IPS-18a (cell line): ENCODE measurements at regions not wholly inside any gene's neighbourhood (a gene's known extent, or its start where the extent isn't known, plus 50 kb on each side); places are given as distances from the start of the nearest gene placed in this dataset.
"Not testable (repeated sequence)": the region's sequence is repeated elsewhere in the genome, so short reads cannot be mapped to it uniquely, and the experiment has no call there.

ENCODE experiments used
- H3K27ac ChIP-seq: one replicate; pipeline ENCODE4 v1.5.1; 2013; ENCODE audit warnings: low read length
- H3K27me3 ChIP-seq: one replicate; pipeline ENCODE4 v1.6.1; 2013; ENCODE audit warnings: mild to moderate bottlenecking, low read length; ENCODE audit not compliant: control insufficient read depth, insufficient read depth
- H3K36me3 ChIP-seq: one replicate; pipeline ENCODE4 v1.6.1; 2013; ENCODE audit warnings: low read depth, low read length; ENCODE audit not compliant: control insufficient read depth
- H3K4me1 ChIP-seq: one replicate; pipeline ENCODE4 v1.6.1; 2013; ENCODE audit warnings: low read depth, low read length; ENCODE audit not compliant: control insufficient read depth
- H3K4me3 ChIP-seq: one replicate; pipeline ENCODE4 v1.5.1; 2013; ENCODE audit warnings: low read length
- H3K9ac ChIP-seq: one replicate; pipeline ENCODE4 v1.6.1; 2013; ENCODE audit warnings: mild to moderate bottlenecking, low read length, moderate library complexity
- H3K9me3 ChIP-seq: one replicate; pipeline ENCODE4 v1.6.1; 2013; ENCODE audit warnings: low read depth, low read length; ENCODE audit not compliant: control insufficient read depth

DNA sequence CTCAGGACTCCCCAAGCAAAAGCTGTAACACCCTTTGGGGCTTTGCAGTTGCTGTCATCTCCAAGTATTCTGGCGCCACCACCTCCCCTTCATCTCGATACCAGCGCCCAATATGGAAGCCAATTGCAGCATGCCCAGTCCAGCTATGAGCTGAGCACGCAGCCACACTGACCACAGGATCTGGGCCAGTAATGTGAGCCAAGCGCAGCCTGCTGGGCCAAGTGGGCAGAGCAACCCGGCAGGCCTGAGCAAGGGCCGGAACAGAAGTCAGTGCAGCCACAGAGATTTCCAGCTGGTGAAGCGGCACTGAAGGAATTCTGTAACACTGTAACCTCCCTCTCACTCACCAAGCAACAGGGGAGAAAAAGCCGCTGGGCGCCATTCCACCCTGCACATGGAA is 268.6 kb downstream of the SPATA31A1 start:
- H3K36me3 ChIP-seq, H3K27ac ChIP-seq, H3K9ac ChIP-seq, H3K9me3 ChIP-seq, H3K4me3 ChIP-seq, H3K4me1 ChIP-seq, H3K27me3 ChIP-seq: not testable (repeated sequence)

DNA sequence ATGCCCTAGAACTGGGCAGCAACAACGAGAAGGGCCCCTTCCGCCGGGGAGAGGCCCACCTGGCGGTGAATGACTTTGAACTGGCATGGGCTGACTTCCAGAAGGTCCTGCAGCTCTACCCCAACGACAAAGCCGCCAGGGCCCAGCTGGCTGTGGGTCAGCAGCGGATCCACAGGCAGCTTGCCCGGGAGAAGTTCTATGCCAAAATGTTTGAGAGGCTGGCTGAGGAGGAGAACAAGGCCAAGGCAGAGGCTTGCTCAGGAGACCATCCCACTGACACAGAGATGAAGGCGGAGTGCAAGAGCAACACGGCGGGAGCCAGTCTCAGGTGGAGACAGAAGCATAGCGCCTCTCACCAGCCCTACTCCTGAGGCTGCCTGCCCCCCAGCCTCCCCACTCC is 276.6 kb downstream of the SPATA31A1 start:
- H3K9ac ChIP-seq, H3K27me3 ChIP-seq, H3K9me3 ChIP-seq, H3K27ac ChIP-seq, H3K4me1 ChIP-seq, H3K4me3 ChIP-seq, H3K36me3 ChIP-seq: not testable (repeated sequence)

DNA sequence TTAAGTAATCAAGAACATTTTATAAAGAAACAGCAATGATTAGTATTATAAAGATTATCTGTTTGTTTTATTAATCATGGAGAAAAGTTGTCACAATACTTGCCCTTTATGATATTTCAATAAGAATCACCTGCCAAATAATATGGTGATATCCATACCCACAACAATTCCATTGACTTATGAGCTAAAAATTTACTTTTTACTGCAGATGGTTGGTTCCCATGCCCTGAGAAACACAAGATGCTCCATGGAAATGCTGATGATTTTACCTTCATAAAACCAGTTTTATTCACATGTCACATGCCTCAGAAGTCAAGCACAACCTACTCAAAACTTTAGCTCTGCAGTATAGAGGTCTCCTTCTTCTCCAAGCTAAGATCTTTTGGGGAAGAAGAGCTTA is 293.6 kb downstream of the SPATA31A1 start:
- H3K9ac ChIP-seq, H3K4me3 ChIP-seq, H3K27ac ChIP-seq, H3K27me3 ChIP-seq, H3K4me1 ChIP-seq, H3K9me3 ChIP-seq, H3K36me3 ChIP-seq: not testable (repeated sequence)

DNA sequence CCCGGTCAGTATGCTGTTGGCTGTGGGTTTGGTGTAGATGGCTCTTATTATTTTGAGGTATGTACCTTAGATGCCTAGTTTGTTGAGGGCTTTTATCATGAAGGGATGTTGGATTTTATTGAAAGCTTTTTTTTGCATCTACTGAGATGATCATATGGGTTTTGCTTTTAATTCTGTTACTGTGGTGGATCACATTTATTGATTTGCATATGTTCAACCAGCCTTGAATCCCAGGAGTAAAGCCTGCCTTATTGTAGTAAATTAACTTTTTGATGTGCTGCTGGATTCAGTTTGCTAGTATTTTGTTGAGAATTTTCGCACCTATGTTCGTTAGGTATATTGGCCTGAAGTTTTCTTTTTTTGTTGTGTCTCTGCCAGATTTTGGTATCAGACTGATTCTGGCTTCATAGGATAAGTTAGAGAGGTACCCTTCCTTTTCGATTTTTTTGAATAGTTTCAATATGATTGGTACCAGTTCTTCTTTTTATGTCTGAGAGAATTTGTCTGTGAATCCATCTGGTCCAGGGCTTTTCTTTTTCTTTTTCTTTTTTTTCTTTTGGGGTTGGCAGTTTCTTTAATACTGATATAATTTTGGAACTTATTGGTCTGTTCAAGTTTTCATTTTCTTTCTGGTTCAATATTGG is 301.6 kb downstream of the SPATA31A1 start:
- H3K9ac ChIP-seq, H3K4me1 ChIP-seq, H3K27ac ChIP-seq, H3K9me3 ChIP-seq, H3K4me3 ChIP-seq, H3K36me3 ChIP-seq, H3K27me3 ChIP-seq: not testable (repeated sequence)

DNA sequence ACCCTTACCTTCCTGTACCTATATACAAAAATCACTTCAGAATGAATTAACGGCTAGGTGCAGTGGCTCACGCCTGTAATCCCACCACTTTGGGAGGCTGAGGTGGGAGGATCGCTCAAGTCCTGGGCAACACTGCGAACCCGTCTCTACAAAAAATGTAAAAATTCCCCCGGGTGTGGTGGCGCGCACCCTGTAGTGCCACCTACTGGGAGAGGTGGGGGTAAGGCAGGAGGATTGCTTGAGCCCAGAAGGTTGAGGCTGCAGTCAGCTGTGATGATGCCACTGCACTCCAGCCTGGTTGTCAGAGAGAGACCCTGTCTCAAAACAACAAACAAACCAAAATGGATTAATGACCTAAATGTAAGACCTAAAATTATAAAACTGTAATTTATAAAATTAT is 307.6 kb downstream of the SPATA31A1 start:
- not testable (repeated sequence) for H3K4me1 ChIP-seq, H3K27ac ChIP-seq, H3K36me3 ChIP-seq, H3K9me3 ChIP-seq, H3K9ac ChIP-seq, H3K4me3 ChIP-seq, H3K27me3 ChIP-seq

DNA sequence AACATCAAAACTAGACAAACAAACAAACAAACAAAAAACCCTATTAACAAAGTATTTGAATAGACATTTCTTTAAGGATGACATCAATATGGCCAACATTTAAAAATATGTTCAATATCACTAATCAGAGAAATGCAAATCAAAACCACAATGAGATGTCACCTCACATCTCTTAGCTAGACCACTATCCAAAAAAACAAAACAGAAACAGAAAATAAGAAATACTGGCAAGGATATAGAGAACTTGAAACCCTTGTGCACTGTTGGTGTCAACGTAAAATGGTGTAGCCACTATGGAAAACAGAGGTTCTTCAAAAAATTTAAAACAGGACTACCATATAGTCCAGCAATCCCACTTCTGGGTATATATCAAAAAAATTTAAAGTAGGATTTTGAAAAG is 308.2 kb downstream of the SPATA31A1 start:
- H3K9ac ChIP-seq, H3K27ac ChIP-seq, H3K36me3 ChIP-seq, H3K4me1 ChIP-seq, H3K4me3 ChIP-seq, H3K27me3 ChIP-seq, H3K9me3 ChIP-seq: not testable (repeated sequence)

DNA sequence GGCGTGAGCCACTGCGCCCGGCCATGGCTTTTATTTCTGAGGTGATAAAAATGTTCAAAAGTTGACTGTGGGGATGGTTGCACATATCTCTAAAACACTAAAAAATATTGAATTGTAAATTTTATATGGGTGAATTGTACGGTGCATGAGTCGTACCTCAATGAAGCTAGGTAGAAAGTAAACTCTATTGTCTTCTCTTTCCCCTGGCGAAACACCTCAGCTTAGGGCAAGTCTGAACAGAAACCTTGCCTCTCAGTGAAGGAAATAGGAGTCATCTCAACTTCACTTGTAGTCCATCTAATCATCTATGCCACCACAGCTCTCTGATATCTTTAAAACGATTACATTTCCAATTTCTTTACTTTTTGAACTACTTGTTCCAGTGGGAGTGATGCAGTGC is 309.6 kb downstream of the SPATA31A1 start:
- not testable (repeated sequence) for H3K27me3 ChIP-seq, H3K4me1 ChIP-seq, H3K4me3 ChIP-seq, H3K27ac ChIP-seq, H3K9me3 ChIP-seq, H3K9ac ChIP-seq, H3K36me3 ChIP-seq

DNA sequence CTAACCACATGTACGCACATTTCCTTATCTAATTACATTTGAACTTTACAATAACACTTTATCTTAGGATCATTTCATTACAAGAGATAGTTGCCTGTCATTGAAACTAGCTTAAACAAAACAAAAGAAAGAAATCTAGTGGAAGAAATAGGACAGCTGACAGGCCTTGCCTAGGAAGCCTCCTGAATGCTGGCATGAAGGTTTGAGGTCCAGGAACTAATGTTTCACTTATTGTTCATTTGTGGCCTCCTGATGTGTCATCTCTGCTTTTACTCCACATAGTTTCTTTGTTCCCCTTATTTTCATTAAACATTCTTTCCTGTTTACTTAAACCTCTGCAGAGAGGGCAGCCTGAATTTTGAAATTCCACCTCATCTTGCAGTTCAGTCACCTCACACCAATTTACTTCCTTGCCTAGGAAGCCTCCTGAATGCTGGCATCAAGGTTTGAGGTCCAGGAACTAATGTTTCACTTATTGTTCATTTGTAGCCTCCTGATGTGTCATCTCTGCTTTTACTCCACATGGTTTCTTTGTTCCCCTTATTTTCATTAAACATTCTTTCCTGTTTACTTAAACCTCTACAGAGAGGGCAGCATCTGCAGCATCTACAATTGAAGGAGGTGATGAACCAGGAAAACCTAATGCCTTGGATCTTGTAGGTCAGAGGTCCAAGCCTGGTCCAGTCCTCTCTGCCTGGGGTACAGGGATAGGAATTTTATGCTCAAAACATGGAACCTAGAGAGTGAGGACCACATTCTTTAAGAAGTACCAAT is 319.2 kb downstream of the SPATA31A1 start:
- H3K27ac ChIP-seq, H3K4me3 ChIP-seq, H3K9ac ChIP-seq, H3K36me3 ChIP-seq, H3K27me3 ChIP-seq, H3K4me1 ChIP-seq, H3K9me3 ChIP-seq: not testable (repeated sequence)

DNA sequence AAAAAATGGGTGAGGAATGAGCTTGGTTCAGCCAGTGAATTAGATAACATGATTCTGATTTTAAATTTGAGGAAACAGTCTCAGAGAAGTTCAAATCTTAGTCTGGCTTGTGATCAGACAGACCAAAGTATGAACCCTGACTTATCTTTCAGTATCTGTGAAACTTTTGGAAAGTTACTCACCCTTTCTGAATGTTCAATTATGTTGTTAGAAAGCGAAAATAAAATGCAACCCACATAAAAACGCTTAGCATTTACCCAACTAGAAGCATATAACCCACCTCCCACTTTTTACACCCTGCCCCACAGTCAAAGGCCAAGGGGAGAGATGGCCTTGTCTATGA is 319.7 kb downstream of the SPATA31A1 start:
- not testable (repeated sequence) for H3K36me3 ChIP-seq, H3K9me3 ChIP-seq, H3K4me3 ChIP-seq, H3K4me1 ChIP-seq, H3K27ac ChIP-seq, H3K9ac ChIP-seq, H3K27me3 ChIP-seq

DNA sequence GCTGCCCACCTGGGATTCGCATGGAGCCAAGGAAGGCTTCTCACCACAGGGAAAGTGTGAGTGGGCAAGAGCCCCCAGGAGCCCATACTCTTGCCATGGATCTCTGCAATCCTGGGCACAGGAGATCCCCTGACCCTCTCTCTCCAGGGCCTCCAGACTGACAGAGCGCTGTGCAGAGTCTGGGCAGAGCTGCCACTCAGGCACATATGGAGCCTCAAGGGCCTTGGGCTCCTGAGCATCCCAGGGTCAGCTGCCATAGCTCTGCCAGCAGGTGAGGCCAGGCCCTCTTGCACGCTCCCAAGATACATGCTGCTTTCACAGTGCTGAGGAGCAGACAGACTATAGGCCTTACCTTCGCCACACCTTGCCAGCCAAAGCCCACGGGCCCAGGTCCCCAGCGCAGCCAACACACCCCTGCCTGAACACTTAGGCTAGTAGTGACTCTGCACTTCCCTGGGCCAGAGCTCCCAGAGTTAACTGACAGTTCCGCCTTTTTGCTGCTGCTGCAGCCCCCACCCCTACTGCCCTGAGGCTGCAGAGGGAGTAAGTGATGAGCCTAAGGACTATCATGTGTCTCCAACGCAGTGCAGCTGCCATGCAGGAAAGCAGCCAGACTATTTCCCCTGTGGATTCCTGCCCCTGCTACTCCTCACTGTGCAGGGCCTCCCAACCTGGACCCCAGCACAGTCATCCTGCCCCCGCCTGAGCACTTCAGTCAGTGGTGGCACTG is 323.2 kb downstream of the SPATA31A1 start:
- not testable (repeated sequence) for H3K36me3 ChIP-seq, H3K9ac ChIP-seq, H3K9me3 ChIP-seq, H3K4me3 ChIP-seq, H3K27ac ChIP-seq, H3K4me1 ChIP-seq, H3K27me3 ChIP-seq

DNA sequence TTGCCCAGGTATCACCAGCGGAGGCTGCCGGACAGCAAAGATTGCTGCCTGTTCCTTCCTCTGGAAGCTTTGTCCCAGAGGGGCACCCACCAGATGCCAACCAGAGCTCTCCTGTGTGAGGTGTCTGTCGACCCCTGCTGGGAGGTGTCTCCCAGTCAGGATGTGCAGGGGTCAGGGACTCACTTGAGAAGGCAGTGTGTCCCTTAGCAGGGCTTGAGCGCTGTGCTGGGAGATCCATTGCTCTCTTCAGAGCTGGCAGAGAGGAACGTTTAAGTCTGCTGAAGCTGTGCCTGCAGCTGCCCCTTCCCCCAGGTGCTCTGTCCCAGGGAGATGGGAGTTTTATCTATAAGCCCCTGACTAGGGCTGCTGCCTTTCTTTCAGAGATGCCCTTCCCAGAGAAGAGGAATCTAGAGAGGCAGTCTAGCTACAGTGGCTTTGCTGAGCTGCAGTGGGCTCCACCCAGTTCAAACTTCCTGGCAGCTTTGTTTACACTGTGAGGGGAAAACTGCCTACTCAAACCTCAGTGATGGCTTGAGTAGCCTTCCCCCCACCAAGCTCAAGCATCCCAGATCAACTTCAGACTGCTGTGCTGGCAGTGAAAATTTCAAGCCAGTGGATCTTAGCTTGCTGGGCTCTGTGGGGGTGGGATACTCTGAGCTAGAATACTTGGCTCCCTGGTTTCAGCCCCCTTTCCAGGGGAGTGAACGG is 325.4 kb downstream of the SPATA31A1 start:
- not testable (repeated sequence) for H3K27ac ChIP-seq, H3K9me3 ChIP-seq, H3K36me3 ChIP-seq, H3K4me3 ChIP-seq, H3K27me3 ChIP-seq, H3K4me1 ChIP-seq, H3K9ac ChIP-seq
